B cell (primary cell): ENCODE measurements at regions not wholly inside any gene's neighbourhood (a gene's known extent, or its start where the extent isn't known, plus 50 kb on each side); places are given as distances from the start of the nearest gene placed in this dataset.

Source experiments
- EZH2 ChIP-seq: IDR thresholded peaks from 2 replicates; pipeline ENCODE4 v1.6.1; 2012; ENCODE audit warnings: borderline replicate concordance, low read depth, mild to moderate bottlenecking, moderate library complexity, low read length; ENCODE audit not compliant: insufficient read depth, poor library complexity, severe bottlenecking
- TF ChIP-seq, protein P1 (sequence below): fragments of 200-600 bp; IDR thresholded peaks from one replicate; pipeline ENCODE4 v1.8.0; 2022; ENCODE audit warnings: antibody characterized with exemption, mild to moderate bottlenecking

DNA sequence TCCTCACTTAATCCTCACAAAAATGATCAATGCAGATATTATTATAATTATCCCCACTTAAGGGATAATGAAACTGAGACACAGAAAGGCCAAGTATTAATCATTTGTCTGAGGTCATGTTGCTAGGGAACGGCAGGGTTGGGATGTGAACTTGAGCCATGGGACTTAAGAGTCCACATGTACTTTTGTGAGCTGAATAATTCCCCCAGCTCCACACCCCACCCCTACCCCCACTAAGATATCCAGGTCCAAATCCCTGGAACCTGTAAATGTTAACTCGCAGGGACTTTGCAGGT, 290.5 kb upstream of the GADL1 start:
- TF ChIP-seq, protein P1, sequence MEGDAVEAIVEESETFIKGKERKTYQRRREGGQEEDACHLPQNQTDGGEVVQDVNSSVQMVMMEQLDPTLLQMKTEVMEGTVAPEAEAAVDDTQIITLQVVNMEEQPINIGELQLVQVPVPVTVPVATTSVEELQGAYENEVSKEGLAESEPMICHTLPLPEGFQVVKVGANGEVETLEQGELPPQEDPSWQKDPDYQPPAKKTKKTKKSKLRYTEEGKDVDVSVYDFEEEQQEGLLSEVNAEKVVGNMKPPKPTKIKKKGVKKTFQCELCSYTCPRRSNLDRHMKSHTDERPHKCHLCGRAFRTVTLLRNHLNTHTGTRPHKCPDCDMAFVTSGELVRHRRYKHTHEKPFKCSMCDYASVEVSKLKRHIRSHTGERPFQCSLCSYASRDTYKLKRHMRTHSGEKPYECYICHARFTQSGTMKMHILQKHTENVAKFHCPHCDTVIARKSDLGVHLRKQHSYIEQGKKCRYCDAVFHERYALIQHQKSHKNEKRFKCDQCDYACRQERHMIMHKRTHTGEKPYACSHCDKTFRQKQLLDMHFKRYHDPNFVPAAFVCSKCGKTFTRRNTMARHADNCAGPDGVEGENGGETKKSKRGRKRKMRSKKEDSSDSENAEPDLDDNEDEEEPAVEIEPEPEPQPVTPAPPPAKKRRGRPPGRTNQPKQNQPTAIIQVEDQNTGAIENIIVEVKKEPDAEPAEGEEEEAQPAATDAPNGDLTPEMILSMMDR = no peak
- no peak for TF ChIP-seq EZH2
